Loucy (cell line): ENCODE measurements at regions not wholly inside any gene's neighbourhood (a gene's known extent, or its start where the extent isn't known, plus 50 kb on each side); places are given as distances from the start of the nearest gene placed in this dataset.

Experiments used
- H2AFZ ChIP-seq: fragments of 200-600 bp; sonication (generic); 2 replicates; pipeline ENCODE4 v1.6.0; 2016; ENCODE audit warnings: antibody characterized with exemption, mild to moderate bottlenecking, low read length, moderate library complexity
- H3F3A ChIP-seq: fragments of 200-600 bp; 2 replicates; pipeline ENCODE4 v1.6.0; 2016; ENCODE audit warnings: antibody characterized with exemption, low read depth, mild to moderate bottlenecking
- H3K27me3 ChIP-seq: fragments of 200-600 bp; sonication (generic); 2 replicates; pipeline ENCODE4 v1.6.1; 2014; ENCODE audit warnings: low read length, mild to moderate bottlenecking; ENCODE audit not compliant: insufficient read depth, poor library complexity, severe bottlenecking
- H3K36me3 ChIP-seq: fragments of 200-600 bp; sonication (generic); 2 replicates; pipeline ENCODE4 v1.6.1; 2016; ENCODE audit warnings: low read length; ENCODE audit not compliant: insufficient read depth
- H3K4me1 ChIP-seq: fragments of 200-600 bp; sonication (generic); 2 replicates; pipeline ENCODE4 v1.5.1; 2014; ENCODE audit warnings: low read length, mild to moderate bottlenecking; ENCODE audit not compliant: insufficient read depth, poor library complexity, severe bottlenecking
- H3K4me2 ChIP-seq: fragments of 200-600 bp; sonication (generic); 2 replicates; pipeline ENCODE4 v1.6.0; 2014; ENCODE audit warnings: antibody characterized with exemption, low read length, low read depth, mild to moderate bottlenecking; ENCODE audit not compliant: poor library complexity, severe bottlenecking
- H3K4me3 ChIP-seq: fragments of 200-600 bp; sonication (generic); 2 replicates; pipeline ENCODE4 v1.5.1; 2014; ENCODE audit warnings: low read length, mild to moderate bottlenecking, mixed read lengths; ENCODE audit not compliant: poor library complexity, severe bottlenecking
- H3K79me2 ChIP-seq: fragments of 200-600 bp; sonication (generic); 2 replicates; pipeline ENCODE4 v1.6.1; 2014; ENCODE audit warnings: low read length; ENCODE audit not compliant: insufficient read depth
- H3K9ac ChIP-seq: fragments of 200-600 bp; sonication (generic); 2 replicates; pipeline ENCODE4 v1.6.0; 2014; ENCODE audit warnings: mild to moderate bottlenecking, low read depth, low read length, moderate library complexity; ENCODE audit not compliant: poor library complexity, severe bottlenecking
- H3K9me2 ChIP-seq: fragments of 200-600 bp; sonication (generic); replicated peaks from 2 replicates; pipeline ENCODE4 v1.6.1; 2016; ENCODE audit warnings: low read depth, low read length, mixed read lengths
- H3K9me3 ChIP-seq: fragments of 200-600 bp; sonication (generic); 2 replicates; pipeline ENCODE4 v1.6.1; 2014; ENCODE audit warnings: mild to moderate bottlenecking, antibody characterized with exemption, low read length, low read depth; ENCODE audit not compliant: insufficient read depth
- H4K20me1 ChIP-seq: fragments of 200-600 bp; sonication (generic); 2 replicates; pipeline ENCODE4 v1.6.0; 2014; ENCODE audit warnings: antibody characterized with exemption, low read length, mild to moderate bottlenecking; ENCODE audit not compliant: insufficient read depth, poor library complexity, severe bottlenecking
- EZH2phosphoT487 ChIP-seq: fragments of 200-600 bp; IDR thresholded peaks from 2 replicates; pipeline ENCODE4 v1.6.1; 2018; ENCODE audit warnings: antibody characterized with exemption, mild to moderate bottlenecking, moderate library complexity, borderline replicate concordance
- TF ChIP-seq, protein P1 (sequence below): fragments of 200-600 bp; sonication (generic); conservative IDR thresholded peaks from 2 replicates; pipeline ENCODE4 v1.5.1; 2014; ENCODE audit warnings: mild to moderate bottlenecking, antibody characterized with exemption, low read length

DNA sequence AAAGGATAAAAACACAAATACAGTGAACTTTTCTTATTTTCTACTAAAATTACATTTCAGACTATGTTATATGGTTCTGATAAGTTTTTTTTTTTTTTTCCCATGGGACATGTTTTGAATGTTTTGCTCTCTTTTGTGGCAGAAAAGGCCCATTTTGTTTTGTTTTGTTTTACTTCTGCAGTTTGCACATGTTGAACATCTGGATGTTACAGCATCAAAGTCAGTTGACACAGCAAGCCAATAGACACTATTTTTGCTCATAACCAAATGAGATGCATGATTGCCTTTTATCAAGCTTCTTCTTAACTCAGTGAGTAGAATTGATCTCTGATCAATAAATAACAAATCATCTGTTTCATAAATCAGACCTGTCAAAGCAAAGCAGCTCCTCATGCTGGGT, 904.2 kb downstream of the ADGRL2 start:
- no peak overlapping the region for H2AFZ ChIP-seq
- no peaks in the 10 kb centered on the region for H3K9me2 ChIP-seq
- no peaks in the 10 kb centered on the region for H3K4me1 ChIP-seq
- no peak overlapping the region for H3K9ac ChIP-seq
- no peaks in the 10 kb centered on the region for H4K20me1 ChIP-seq
- H3K4me3 ChIP-seq: no peak overlapping the region
- no peaks in the 10 kb centered on the region for H3K36me3 ChIP-seq
- no peak for TF ChIP-seq EZH2phosphoT487
- TF ChIP-seq, protein P1, sequence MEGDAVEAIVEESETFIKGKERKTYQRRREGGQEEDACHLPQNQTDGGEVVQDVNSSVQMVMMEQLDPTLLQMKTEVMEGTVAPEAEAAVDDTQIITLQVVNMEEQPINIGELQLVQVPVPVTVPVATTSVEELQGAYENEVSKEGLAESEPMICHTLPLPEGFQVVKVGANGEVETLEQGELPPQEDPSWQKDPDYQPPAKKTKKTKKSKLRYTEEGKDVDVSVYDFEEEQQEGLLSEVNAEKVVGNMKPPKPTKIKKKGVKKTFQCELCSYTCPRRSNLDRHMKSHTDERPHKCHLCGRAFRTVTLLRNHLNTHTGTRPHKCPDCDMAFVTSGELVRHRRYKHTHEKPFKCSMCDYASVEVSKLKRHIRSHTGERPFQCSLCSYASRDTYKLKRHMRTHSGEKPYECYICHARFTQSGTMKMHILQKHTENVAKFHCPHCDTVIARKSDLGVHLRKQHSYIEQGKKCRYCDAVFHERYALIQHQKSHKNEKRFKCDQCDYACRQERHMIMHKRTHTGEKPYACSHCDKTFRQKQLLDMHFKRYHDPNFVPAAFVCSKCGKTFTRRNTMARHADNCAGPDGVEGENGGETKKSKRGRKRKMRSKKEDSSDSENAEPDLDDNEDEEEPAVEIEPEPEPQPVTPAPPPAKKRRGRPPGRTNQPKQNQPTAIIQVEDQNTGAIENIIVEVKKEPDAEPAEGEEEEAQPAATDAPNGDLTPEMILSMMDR: no peak
- no peaks in the 10 kb centered on the region for H3K9me3 ChIP-seq
- H3K27me3 ChIP-seq: no peaks in the 10 kb centered on the region
- no peaks in the 10 kb centered on the region for H3K79me2 ChIP-seq
- no peaks in the 10 kb centered on the region for H3F3A ChIP-seq
- H3K4me2 ChIP-seq: no peak overlapping the region

DNA sequence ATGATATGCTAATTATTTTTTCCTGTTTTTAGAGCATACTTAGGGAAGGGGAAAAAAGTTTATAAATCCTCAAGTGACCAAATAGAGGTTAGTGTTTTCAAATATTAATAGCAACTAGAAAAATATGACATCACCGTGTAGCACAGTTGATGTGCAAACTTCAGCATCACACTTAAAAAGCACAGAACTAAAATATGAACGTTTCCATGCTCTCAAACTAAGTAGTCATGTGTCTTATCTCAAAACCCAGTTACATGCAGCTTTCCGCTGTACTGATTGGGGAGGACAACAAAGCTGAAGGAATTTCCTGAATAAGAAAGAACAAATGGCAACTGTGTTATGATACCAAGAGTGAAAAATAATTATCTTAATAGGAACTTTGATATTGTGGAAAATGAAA, 903.7 kb downstream of the ADGRL2 start:
- TF ChIP-seq EZH2phosphoT487: no peak
- TF ChIP-seq, protein P1: no peak
- H3K27me3 ChIP-seq: no peaks in the 10 kb centered on the region
- H3K79me2 ChIP-seq: no peaks in the 10 kb centered on the region
- no peaks in the 10 kb centered on the region for H3K9me2 ChIP-seq
- no peaks in the 10 kb centered on the region for H3F3A ChIP-seq
- no peaks in the 10 kb centered on the region for H3K36me3 ChIP-seq
- no peaks in the 10 kb centered on the region for H4K20me1 ChIP-seq
- no peak overlapping the region for H3K4me2 ChIP-seq
- no peaks in the 10 kb centered on the region for H3K9me3 ChIP-seq
- no peaks in the 10 kb centered on the region for H3K4me1 ChIP-seq
- no peak overlapping the region for H2AFZ ChIP-seq
- H3K9ac ChIP-seq: no peak overlapping the region
- H3K4me3 ChIP-seq: no peak overlapping the region

DNA sequence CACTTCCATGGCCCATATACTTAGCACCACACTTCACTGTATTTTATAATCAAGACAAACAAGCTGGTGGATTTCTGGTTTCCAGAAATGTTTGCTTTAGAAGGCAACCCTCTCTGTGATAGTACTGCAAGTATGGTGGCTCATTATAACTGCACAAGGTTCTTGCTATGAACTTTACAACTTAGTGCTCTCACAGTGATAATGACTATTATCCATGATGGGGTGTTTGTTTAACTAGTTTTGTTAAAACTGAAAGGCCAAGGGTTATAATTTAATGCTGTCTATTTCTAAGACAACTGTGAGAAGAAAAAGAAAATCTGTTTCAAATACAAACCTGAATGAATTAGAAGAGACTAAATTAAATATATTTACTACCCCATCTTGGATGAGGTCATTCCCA, 903.2 kb downstream of the ADGRL2 start:
- Histone ChIP-seq H4K20me1 (no peaks in the 10 kb centered on the region), H3F3A (no peaks in the 10 kb centered on the region), H3K9me2 (no peaks in the 10 kb centered on the region), H3K79me2 (no peaks in the 10 kb centered on the region), H3K9ac (no peak overlapping the region), H3K27me3 (no peaks in the 10 kb centered on the region), H2AFZ (no peak overlapping the region), H3K4me3 (no peak overlapping the region), H3K36me3 (no peaks in the 10 kb centered on the region), H3K4me1 (no peaks in the 10 kb centered on the region), H3K4me2 (no peak overlapping the region), H3K9me3 (no peaks in the 10 kb centered on the region)
- TF ChIP-seq, protein P1: no peak
- no peak for TF ChIP-seq EZH2phosphoT487
